ENCODE measurements at regions not wholly inside any gene's neighbourhood (a gene's known extent, or its start where the extent isn't known, plus 50 kb on each side); places are given as distances from the start of the nearest gene placed in this dataset.

GRCh38 chr1:87165177-87165576 is 163.5 kb upstream of the LMO4 start:
- no peak for DNase-seq (ENCODE audit: low read depth in 4 of 4, low spot score in 2 of 4)

- DNase-seq (ENCODE audit: low read depth in 4 of 4, low spot score in 2 of 4), result no peak
Measured at GRCh38 chr1:87167157-87167789, 161.4 kb upstream of the LMO4 start.

GRCh38 chr1:87167848-87168525 is 160.7 kb upstream of the LMO4 start:
- no peak for DNase-seq (ENCODE audit: low read depth in 4 of 4, low spot score in 2 of 4)

GRCh38 chr1:87169263-87169910 is 159.3 kb upstream of the LMO4 start:
- DNase-seq (ENCODE audit: low read depth in 4 of 4, low spot score in 2 of 4), result no peak

GRCh38 chr1:87170157-87170556 is 158.5 kb upstream of the LMO4 start:
- no peak for DNase-seq (ENCODE audit: low read depth in 4 of 4, low spot score in 2 of 4)

- no peak for DNase-seq (ENCODE audit: low read depth in 4 of 4, low spot score in 2 of 4)
Measured at GRCh38 chr1:87170931-87171598, 157.6 kb upstream of the LMO4 start.

- no peak for DNase-seq (ENCODE audit: low read depth in 4 of 4, low spot score in 2 of 4)
Measured at GRCh38 chr1:87173231-87173630, 155.4 kb upstream of the LMO4 start.

- no peak for DNase-seq (ENCODE audit: low read depth in 4 of 4, low spot score in 2 of 4)
Measured at GRCh38 chr1:87174724-87175245, 153.9 kb upstream of the LMO4 start.

- DNase-seq (ENCODE audit: low read depth in 4 of 4, low spot score in 2 of 4), result no peak
Measured at GRCh38 chr1:87176087-87176486, 152.6 kb upstream of the LMO4 start.

GRCh38 chr1:87176514-87176913 is 152.2 kb upstream of the LMO4 start:
- no peak for DNase-seq (ENCODE audit: low read depth in 4 of 4, low spot score in 2 of 4)

- DNase-seq (ENCODE audit: low read depth in 4 of 4, low spot score in 2 of 4), result no peak
Measured at GRCh38 chr1:87178441-87178840, 150.2 kb upstream of the LMO4 start.

- no peak for DNase-seq (ENCODE audit: low read depth in 4 of 4, low spot score in 2 of 4)
Measured at GRCh38 chr1:87179076-87179810, 149.4 kb upstream of the LMO4 start.

GRCh38 chr1:87179851-87180519 is 148.7 kb upstream of the LMO4 start:
- DNase-seq (ENCODE audit: low read depth in 4 of 4, low spot score in 2 of 4), result no peak

GRCh38 chr1:87180682-87181081 is 148.0 kb upstream of the LMO4 start:
- no peak for DNase-seq (ENCODE audit: low read depth in 4 of 4, low spot score in 2 of 4)

- no peak for DNase-seq (ENCODE audit: low read depth in 4 of 4, low spot score in 2 of 4)
Measured at GRCh38 chr1:87182611-87183010, 146.1 kb upstream of the LMO4 start.

GRCh38 chr1:87185077-87185476 is 143.6 kb upstream of the LMO4 start:
- DNase-seq (ENCODE audit: low read depth in 4 of 4, low spot score in 2 of 4), result no peak

GRCh38 chr1:87186346-87186745 is 142.3 kb upstream of the LMO4 start:
- no peak for DNase-seq (ENCODE audit: low read depth in 4 of 4, low spot score in 2 of 4)

GRCh38 chr1:87188640-87189039 is 140.0 kb upstream of the LMO4 start:
- no peak for DNase-seq (ENCODE audit: low read depth in 4 of 4, low spot score in 2 of 4)

- DNase-seq (ENCODE audit: low read depth in 4 of 4, low spot score in 2 of 4), result no peak
Measured at GRCh38 chr1:87190402-87190801, 138.3 kb upstream of the LMO4 start.

- no peak for DNase-seq (ENCODE audit: low read depth in 4 of 4, low spot score in 2 of 4)
Measured at GRCh38 chr1:87191646-87192045, 137.0 kb upstream of the LMO4 start.

Data from left renal cortex interstitium (tissue), 4 donors.